ENCODE measurements at regions not wholly inside any gene's neighbourhood (a gene's known extent, or its start where the extent isn't known, plus 50 kb on each side); places are given as distances from the start of the nearest gene placed in this dataset.

GRCh38 chr12:43044241-43044640 is 454.7 kb upstream of the PRICKLE1 start:
- no peak for DNase-seq (ENCODE audit: low read depth in 4 of 4, low spot score in 1 of 4)

DNA sequence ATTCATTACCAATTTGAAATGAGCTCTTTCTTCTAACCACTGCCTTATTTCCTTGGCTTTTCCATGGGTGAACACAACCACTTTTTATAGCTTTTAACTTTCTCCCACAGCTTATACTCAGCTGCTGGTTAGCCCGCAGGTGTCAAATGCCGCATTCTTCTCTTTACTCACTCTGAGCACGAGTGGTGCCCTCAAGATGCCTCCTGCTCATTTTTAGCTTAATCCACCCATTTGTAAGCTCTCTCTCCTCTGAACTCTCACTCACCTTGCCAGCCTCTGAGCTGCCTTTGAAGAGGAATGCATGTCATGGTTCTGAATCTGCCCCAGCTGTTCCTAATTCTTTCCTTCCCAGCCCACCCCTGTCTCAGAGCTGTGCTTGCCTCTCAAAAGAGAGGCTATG is 449.4 kb upstream of the PRICKLE1 start:
- no peak for DNase-seq (ENCODE audit: low read depth in 4 of 4, low spot score in 1 of 4)

GRCh38 chr12:43029971-43030370 is 440.4 kb upstream of the PRICKLE1 start:
- no peak for DNase-seq (ENCODE audit: low read depth in 4 of 4, low spot score in 1 of 4)

DNA sequence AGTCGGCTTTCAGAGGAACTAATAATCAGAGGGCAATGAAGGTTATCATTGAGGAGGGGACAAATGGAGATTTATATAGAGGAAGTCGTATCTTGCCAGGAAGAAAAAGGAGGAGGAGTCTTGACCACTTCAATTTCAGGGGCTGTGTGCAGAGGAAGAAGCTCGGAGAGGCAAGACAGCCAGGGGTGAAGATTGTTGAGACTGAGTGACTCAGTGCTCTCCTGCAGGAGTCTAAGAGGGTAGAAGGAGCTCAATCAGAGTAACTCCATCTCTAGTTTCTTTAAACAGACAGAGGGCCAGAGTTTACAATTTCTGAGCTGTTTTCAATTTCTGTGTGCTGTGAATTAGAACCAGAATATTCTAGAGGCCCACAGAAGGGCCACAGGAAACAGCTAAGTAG is 439.3 kb upstream of the PRICKLE1 start:
- DNase-seq (ENCODE audit: low read depth in 4 of 4, low spot score in 1 of 4) = no peak

DNA sequence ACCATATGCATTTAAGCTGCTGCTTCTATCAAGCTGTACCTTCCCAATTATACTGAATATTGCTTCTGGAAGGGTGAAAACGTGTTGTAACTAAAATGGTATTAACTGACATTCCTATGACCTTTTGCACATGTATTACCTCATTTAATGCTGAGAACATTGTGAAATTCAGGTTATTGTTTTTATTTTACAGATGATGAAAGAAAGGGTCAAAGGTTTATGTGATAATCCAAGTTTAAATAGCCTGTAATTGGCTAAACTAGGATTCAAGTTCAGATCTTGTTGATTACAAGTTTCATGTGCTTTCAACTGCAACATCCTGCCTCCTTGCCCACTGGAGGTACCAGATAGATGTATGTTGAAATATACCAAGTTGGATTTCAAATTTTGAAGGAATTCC is 433.3 kb upstream of the PRICKLE1 start:
- no peak for DNase-seq (ENCODE audit: low read depth in 4 of 4, low spot score in 1 of 4)

DNA sequence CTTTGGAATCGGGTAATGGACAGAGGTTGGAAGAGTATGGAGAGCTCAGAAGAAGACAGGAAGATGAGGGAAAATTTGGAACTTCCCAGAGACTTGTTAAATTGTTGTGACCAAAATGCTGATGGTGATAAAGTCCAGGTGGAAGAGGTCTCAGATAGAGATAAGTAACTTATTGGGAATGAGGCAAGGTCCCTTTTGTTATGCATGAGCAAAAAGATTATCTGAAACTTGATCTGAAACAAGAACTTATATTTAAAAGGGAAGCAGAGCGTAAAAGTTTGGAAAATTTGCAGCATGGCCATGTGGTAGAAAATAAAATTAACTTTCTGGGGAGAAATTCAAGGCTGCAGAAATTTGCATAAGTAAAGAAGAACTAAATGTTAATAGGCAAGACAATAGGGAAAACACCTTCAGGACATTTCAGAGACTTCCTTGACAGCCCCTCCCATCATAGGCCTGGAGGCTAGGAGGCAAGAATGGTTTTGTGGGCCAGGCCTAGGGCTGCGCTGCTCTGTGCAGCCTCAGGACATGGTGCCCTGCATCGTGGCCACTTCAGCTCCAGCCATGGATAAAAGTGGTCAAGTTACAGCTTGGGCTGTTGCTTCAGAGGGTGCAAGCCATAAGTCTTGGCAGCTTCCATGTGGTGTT is 425.7 kb upstream of the PRICKLE1 start:
- DNase-seq (ENCODE audit: low read depth in 4 of 4, low spot score in 1 of 4) = no peak

GRCh38 chr12:43011383-43011926 is 421.9 kb upstream of the PRICKLE1 start:
- DNase-seq (ENCODE audit: low read depth in 4 of 4, low spot score in 1 of 4) = no peak

DNA sequence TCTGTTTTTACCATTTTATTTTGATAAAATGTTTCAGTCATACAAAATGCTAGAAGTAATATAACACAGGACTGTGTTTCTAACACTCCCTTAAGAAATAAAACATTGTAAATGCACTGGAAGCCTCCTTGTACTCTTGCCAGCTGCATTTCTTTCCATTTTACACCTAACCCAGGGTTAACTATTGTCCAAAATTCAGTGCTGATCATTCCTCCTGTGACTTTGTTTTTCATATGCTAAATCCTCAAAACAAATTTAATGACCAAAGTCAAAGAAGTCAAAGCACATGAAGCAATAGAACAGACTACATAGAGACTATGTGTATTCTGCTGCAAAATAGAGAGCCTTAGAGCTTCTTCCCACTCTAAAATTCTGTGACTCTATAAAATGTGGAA is 420.3 kb upstream of the PRICKLE1 start:
- DNase-seq (ENCODE audit: low read depth in 4 of 4, low spot score in 1 of 4) = no peak

GRCh38 chr12:43008953-43009845 is 419.7 kb upstream of the PRICKLE1 start:
- no peak for DNase-seq (ENCODE audit: low read depth in 4 of 4, low spot score in 1 of 4)

DNA sequence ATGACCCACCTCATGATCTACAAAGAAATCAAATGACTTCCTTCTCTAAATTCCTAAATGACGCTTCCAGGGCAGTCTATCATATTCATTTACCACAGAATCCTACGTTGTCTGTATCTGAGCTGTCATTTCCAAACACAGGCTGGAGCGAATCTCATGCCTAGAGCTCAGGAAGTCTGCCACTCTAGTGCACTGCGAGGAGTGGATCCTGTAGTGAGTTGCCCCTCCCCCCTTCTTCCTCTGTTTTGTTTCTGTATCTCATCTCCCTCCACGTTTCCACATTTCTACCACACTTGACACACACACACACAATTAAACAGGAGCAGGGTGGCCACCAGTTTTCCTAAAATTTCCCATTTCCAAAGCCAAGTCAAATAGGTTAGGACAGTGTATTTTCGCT is 415.4 kb upstream of the PRICKLE1 start:
- no peak for DNase-seq (ENCODE audit: low read depth in 4 of 4, low spot score in 1 of 4)

- DNase-seq (ENCODE audit: low read depth in 4 of 4, low spot score in 1 of 4) = no peak
These were observed 414.6 kb upstream of the PRICKLE1 start for GRCh38 chr12:43004141-43004540.

GRCh38 chr12:42996869-42997431 is 407.4 kb upstream of the PRICKLE1 start:
- no peak for DNase-seq (ENCODE audit: low read depth in 4 of 4, low spot score in 1 of 4)

DNA sequence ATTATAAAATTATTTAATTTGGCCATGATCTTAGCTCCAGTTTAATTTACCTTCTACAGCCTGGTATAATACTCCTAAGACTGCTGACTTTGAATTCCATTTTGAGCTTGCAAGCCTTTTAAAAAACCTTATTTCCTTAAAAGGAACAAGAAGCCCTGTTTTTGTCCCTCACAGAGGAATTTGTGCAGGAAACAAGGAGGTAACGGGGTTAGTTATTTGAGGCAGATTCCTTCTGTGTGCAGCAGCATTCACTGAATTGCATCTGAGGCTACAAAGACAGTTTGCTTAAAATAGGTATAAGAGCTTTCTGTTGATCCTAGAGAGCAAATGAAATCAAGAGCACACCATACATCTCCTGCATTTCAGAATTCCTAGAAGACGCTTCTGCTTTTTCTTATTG is 403.3 kb upstream of the PRICKLE1 start:
- no peak for DNase-seq (ENCODE audit: low read depth in 4 of 4, low spot score in 1 of 4)

- DNase-seq (ENCODE audit: low read depth in 4 of 4, low spot score in 1 of 4) = no peak
These were observed 400.8 kb upstream of the PRICKLE1 start for GRCh38 chr12:42990387-42990786.

GRCh38 chr12:42987216-42987650 is 397.7 kb upstream of the PRICKLE1 start:
- DNase-seq (ENCODE audit: low read depth in 4 of 4, low spot score in 1 of 4) = no peak

GRCh38 chr12:42985506-42985905 is 396.0 kb upstream of the PRICKLE1 start:
- DNase-seq (ENCODE audit: low read depth in 4 of 4, low spot score in 1 of 4) = no peak

- peak in 1 of 4 experiments; percentile 0 for DNase-seq (ENCODE audit: low read depth in 4 of 4, low spot score in 1 of 4)
These were observed 393.3 kb upstream of the PRICKLE1 start for GRCh38 chr12:42982828-42983227.

- DNase-seq (ENCODE audit: low read depth in 4 of 4, low spot score in 1 of 4) = no peak
These were observed 391.8 kb upstream of the PRICKLE1 start for GRCh38 chr12:42981379-42981778.

- no peak for DNase-seq (ENCODE audit: low read depth in 4 of 4, low spot score in 1 of 4)
These were observed 390.9 kb upstream of the PRICKLE1 start for GRCh38 chr12:42980441-42980840.

- no peak for DNase-seq (ENCODE audit: low read depth in 4 of 4, low spot score in 1 of 4)
These were observed 390.2 kb upstream of the PRICKLE1 start for GRCh38 chr12:42979746-42980145.

GRCh38 chr12:42978708-42979107 is 389.2 kb upstream of the PRICKLE1 start:
- DNase-seq (ENCODE audit: low read depth in 4 of 4, low spot score in 1 of 4) = no peak

Measured in stimulated activated CD4-positive, alpha-beta T cell treated with anti-CD3 and anti-CD28 coated beads, Interleukin-1b, Interleukin-23, amount 100 ng/mL, for 24 hours (primary cell).